Keratinocyte (primary cell): ENCODE measurements at regions not wholly inside any gene's neighbourhood (a gene's known extent, or its start where the extent isn't known, plus 50 kb on each side); places are given as distances from the start of the nearest gene placed in this dataset.

Experiments
- CTCF ChIP-seq, 3 experiments: IDR thresholded peaks in 1 of 3; conservative IDR thresholded peaks in 1 of 3; optimal IDR thresholded peaks in 1 of 3; 2 replicates in 2 of 3; 3 replicates in 1 of 3; pipeline versions ENCODE3 to v1.5.1; 2011; ENCODE audit warnings: low read length in 3 of 3, mild to moderate bottlenecking in 3 of 3, moderate library complexity in 2 of 3, control low read depth in 1 of 3, inconsistent platforms in 1 of 3; ENCODE audit not compliant: insufficient read depth in 2 of 3; ENCODE audit errors: extremely low read depth in 1 of 3
- EZH2 ChIP-seq: IDR thresholded peaks from one replicate; pipeline ENCODE4 v1.6.1; 2012; ENCODE audit warnings: inconsistent platforms, mild to moderate bottlenecking, low read length, moderate library complexity

- no peak for TF ChIP-seq EZH2
- TF ChIP-seq CTCF (optimal IDR thresholded peaks at IDR 0.05 in 1 of 3, IDR thresholded peaks at IDR 0.05 in 1 of 3, conservative IDR thresholded peaks at IDR 0.05 in 1 of 3; ENCODE audit: extremely low read depth in 1 of 3, insufficient read depth in 2 of 3, low read length in 3 of 3) = no peak
Measured at GRCh38 chr2:104465981-104466380, 387.9 kb upstream of the POU3F3 start.
